Liver (tissue), 3 donors: ENCODE measurements at regions not wholly inside any gene's neighbourhood (a gene's known extent, or its start where the extent isn't known, plus 50 kb on each side); places are given as distances from the start of the nearest gene placed in this dataset.
"Not testable (repeated sequence)": the region's sequence is repeated elsewhere in the genome, so short reads cannot be mapped to it uniquely, and the experiment has no call there.

Experiments used
- ATF3 ChIP-seq: IDR thresholded peaks from 2 replicates; pipeline ENCODE4 v1.6.1; 2016; ENCODE audit warnings: antibody characterized with exemption
- TF ChIP-seq, protein P1 (sequence below): fragments of 150-350 bp; IDR thresholded peaks from 2 replicates; pipeline ENCODE4 v1.5.1; 2017; ENCODE audit warnings: improper control_type of control experiment, low read depth, low read length; ENCODE audit not compliant: missing input control
- donor health status: healthy.
- donor health status: healthy.

DNA sequence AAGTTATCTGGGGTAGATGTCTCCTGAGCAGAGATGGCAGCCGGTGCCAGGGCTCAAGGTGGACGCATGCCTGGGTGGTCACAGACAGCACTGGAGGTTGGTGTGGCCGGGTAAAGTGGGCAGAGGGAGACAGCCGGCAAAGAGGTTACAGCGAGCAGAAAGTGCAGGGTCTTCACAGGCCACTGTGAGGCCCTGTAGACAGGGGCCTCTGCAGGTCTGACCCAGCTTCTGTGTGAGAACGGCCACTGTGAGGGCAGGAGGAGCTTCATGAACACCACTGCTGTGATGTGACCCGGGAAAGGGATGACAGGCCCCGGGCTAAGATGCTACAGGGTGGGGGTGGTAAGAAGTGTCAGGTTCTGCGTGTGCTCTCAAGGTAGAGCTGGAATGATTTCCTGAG lies 111.2 kb upstream of the VOPP1 start:
- TF ChIP-seq, protein P1, sequence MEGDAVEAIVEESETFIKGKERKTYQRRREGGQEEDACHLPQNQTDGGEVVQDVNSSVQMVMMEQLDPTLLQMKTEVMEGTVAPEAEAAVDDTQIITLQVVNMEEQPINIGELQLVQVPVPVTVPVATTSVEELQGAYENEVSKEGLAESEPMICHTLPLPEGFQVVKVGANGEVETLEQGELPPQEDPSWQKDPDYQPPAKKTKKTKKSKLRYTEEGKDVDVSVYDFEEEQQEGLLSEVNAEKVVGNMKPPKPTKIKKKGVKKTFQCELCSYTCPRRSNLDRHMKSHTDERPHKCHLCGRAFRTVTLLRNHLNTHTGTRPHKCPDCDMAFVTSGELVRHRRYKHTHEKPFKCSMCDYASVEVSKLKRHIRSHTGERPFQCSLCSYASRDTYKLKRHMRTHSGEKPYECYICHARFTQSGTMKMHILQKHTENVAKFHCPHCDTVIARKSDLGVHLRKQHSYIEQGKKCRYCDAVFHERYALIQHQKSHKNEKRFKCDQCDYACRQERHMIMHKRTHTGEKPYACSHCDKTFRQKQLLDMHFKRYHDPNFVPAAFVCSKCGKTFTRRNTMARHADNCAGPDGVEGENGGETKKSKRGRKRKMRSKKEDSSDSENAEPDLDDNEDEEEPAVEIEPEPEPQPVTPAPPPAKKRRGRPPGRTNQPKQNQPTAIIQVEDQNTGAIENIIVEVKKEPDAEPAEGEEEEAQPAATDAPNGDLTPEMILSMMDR: not testable (repeated sequence)
- TF ChIP-seq ATF3: not testable (repeated sequence)
